RWPE2 (cell line): ENCODE measurements at regions not wholly inside any gene's neighbourhood (a gene's known extent, or its start where the extent isn't known, plus 50 kb on each side); places are given as distances from the start of the nearest gene placed in this dataset.
"Not testable (repeated sequence)": the region's sequence is repeated elsewhere in the genome, so short reads cannot be mapped to it uniquely, and the experiment has no call there.

ENCODE experiments used
- ATAC-seq: fragments of 200-7000 bp; cut with Tn5 transposase; 3 replicates; pipeline ENCODE4 v1.9.1; 2021; ENCODE audit warnings: low read depth
- DNase-seq: peaks from one replicate; pipeline ENCODE4 v3.0.0-alpha.2; 2020; ENCODE audit warnings: low spot score
- H3K27ac ChIP-seq: fragments of 450-650 bp; 2 replicates; pipeline ENCODE4 v1.5.1; 2017; ENCODE audit warnings: mild to moderate bottlenecking; ENCODE audit not compliant: poor library complexity, severe bottlenecking
- H3K27me3 ChIP-seq: fragments of 250-450 bp; sonication (Bioruptor Pico); 2 replicates; pipeline ENCODE4 v1.5.1; 2021; ENCODE audit warnings: mild to moderate bottlenecking, moderate library complexity; ENCODE audit not compliant: insufficient read depth, poor library complexity, severe bottlenecking
- H3K36me3 ChIP-seq: fragments of 250-450 bp; sonication (Bioruptor Pico); 2 replicates; pipeline ENCODE4 v1.5.1; 2020; ENCODE audit warnings: low read depth, mild to moderate bottlenecking, moderate library complexity
- H3K4me1 ChIP-seq: fragments of 250-450 bp; sonication (Bioruptor Pico); 2 replicates; pipeline ENCODE4 v1.5.1; 2021; ENCODE audit warnings: mild to moderate bottlenecking, moderate library complexity; ENCODE audit not compliant: insufficient read depth, poor library complexity, severe bottlenecking
- H3K4me3 ChIP-seq: fragments of 250-450 bp; sonication (Bioruptor Pico); 2 replicates; pipeline ENCODE4 v1.5.1; 2021; ENCODE audit warnings: mild to moderate bottlenecking, moderate library complexity; ENCODE audit not compliant: severe bottlenecking
- H3K9me3 ChIP-seq: fragments of 250-450 bp; sonication (Bioruptor Pico); 2 replicates; pipeline ENCODE4 v1.5.1; 2021; ENCODE audit warnings: mild to moderate bottlenecking, moderate library complexity; ENCODE audit not compliant: severe bottlenecking

- peak; percentile 95 for ATAC-seq
Observed at GRCh38 chr2:87548681-87549536, 199.0 kb upstream of the PLGLB2 start.

GRCh38 chr2:87549561-87550202 lies 198.2 kb upstream of the PLGLB2 start:
- H3K9me3 ChIP-seq: not testable (repeated sequence)

More at GRCh38 chr2:87548681-87549536, 199.0 kb upstream of the PLGLB2 start:
- not testable (repeated sequence) for H3K27me3 ChIP-seq, H3K4me3 ChIP-seq, H3K9me3 ChIP-seq, DNase-seq, H3K36me3 ChIP-seq, H3K4me1 ChIP-seq
- H3K27ac ChIP-seq: peak overlapping the region; percentile 69

GRCh38 chr2:87554678-87555077 lies 193.2 kb upstream of the PLGLB2 start:
- H3K27me3 ChIP-seq, H3K9me3 ChIP-seq, DNase-seq, ATAC-seq, H3K4me3 ChIP-seq, H3K27ac ChIP-seq, H3K4me1 ChIP-seq, H3K36me3 ChIP-seq: not testable (repeated sequence)

More at GRCh38 chr2:87549561-87550202, 198.2 kb upstream of the PLGLB2 start:
- H3K27me3 ChIP-seq, H3K36me3 ChIP-seq, H3K4me1 ChIP-seq, H3K27ac ChIP-seq, DNase-seq, ATAC-seq, H3K4me3 ChIP-seq: not testable (repeated sequence)

- not testable (repeated sequence) for ATAC-seq
Observed at GRCh38 chr2:87555082-87555481, 192.8 kb upstream of the PLGLB2 start.

GRCh38 chr2:87559001-87559400 lies 188.9 kb upstream of the PLGLB2 start:
- not testable (repeated sequence) for H3K27ac ChIP-seq, ATAC-seq, DNase-seq, H3K9me3 ChIP-seq, H3K4me3 ChIP-seq, H3K4me1 ChIP-seq, H3K36me3 ChIP-seq, H3K27me3 ChIP-seq

More at GRCh38 chr2:87555082-87555481, 192.8 kb upstream of the PLGLB2 start:
- H3K27ac ChIP-seq, DNase-seq, H3K9me3 ChIP-seq, H3K36me3 ChIP-seq, H3K4me3 ChIP-seq, H3K27me3 ChIP-seq, H3K4me1 ChIP-seq: not testable (repeated sequence)

- not testable (repeated sequence) for H3K9me3 ChIP-seq, DNase-seq, H3K4me3 ChIP-seq, H3K27ac ChIP-seq, H3K36me3 ChIP-seq, ATAC-seq, H3K4me1 ChIP-seq, H3K27me3 ChIP-seq
Observed at GRCh38 chr2:87559735-87560134, 188.2 kb upstream of the PLGLB2 start.

GRCh38 chr2:87565116-87565515 lies 182.8 kb upstream of the PLGLB2 start:
- H3K27ac ChIP-seq, H3K4me1 ChIP-seq, H3K36me3 ChIP-seq, H3K9me3 ChIP-seq, DNase-seq, H3K4me3 ChIP-seq, ATAC-seq, H3K27me3 ChIP-seq: not testable (repeated sequence)

- H3K27ac ChIP-seq, H3K4me1 ChIP-seq, H3K4me3 ChIP-seq, H3K27me3 ChIP-seq, H3K9me3 ChIP-seq, H3K36me3 ChIP-seq, DNase-seq, ATAC-seq: not testable (repeated sequence)
Observed at GRCh38 chr2:87566531-87566930, 181.4 kb upstream of the PLGLB2 start.

- H3K27me3 ChIP-seq, H3K27ac ChIP-seq, H3K9me3 ChIP-seq, H3K4me1 ChIP-seq, H3K4me3 ChIP-seq, DNase-seq, ATAC-seq, H3K36me3 ChIP-seq: not testable (repeated sequence)
Observed at GRCh38 chr2:87567093-87567492, 180.8 kb upstream of the PLGLB2 start.

GRCh38 chr2:87567912-87568311 lies 180.0 kb upstream of the PLGLB2 start:
- not testable (repeated sequence) for H3K36me3 ChIP-seq, H3K4me1 ChIP-seq, H3K4me3 ChIP-seq, DNase-seq, H3K27me3 ChIP-seq, H3K9me3 ChIP-seq, H3K27ac ChIP-seq, ATAC-seq

GRCh38 chr2:87568554-87569278 lies 179.2 kb upstream of the PLGLB2 start:
- ATAC-seq, DNase-seq, H3K27ac ChIP-seq, H3K4me1 ChIP-seq, H3K9me3 ChIP-seq, H3K27me3 ChIP-seq, H3K4me3 ChIP-seq, H3K36me3 ChIP-seq: not testable (repeated sequence)
